Rectal smooth muscle tissue (tissue), 1 donor: ENCODE measurements at regions not wholly inside any gene's neighbourhood (a gene's known extent, or its start where the extent isn't known, plus 50 kb on each side); places are given as distances from the start of the nearest gene placed in this dataset.

Experiments used
- H3K27ac ChIP-seq: one replicate; pipeline ENCODE4 v1.7.0; 2013; ENCODE audit warnings: low read depth, low read length, inconsistent platforms
- H3K27me3 ChIP-seq: one replicate; pipeline ENCODE4 v1.7.0; 2013; ENCODE audit warnings: low read length; ENCODE audit not compliant: control insufficient read depth, insufficient read depth
- H3K36me3 ChIP-seq: one replicate; pipeline ENCODE4 v1.7.0; 2013; ENCODE audit warnings: low read length; ENCODE audit not compliant: control insufficient read depth, insufficient read depth
- H3K4me1 ChIP-seq: one replicate; pipeline ENCODE4 v1.7.0; 2013; ENCODE audit warnings: low read length; ENCODE audit not compliant: control insufficient read depth, insufficient read depth
- H3K4me3 ChIP-seq: one replicate; pipeline ENCODE4 v1.7.0; 2013; ENCODE audit warnings: low read length
- H3K9ac ChIP-seq: one replicate; pipeline ENCODE4 v1.7.0; 2013; ENCODE audit warnings: low read length

DNA sequence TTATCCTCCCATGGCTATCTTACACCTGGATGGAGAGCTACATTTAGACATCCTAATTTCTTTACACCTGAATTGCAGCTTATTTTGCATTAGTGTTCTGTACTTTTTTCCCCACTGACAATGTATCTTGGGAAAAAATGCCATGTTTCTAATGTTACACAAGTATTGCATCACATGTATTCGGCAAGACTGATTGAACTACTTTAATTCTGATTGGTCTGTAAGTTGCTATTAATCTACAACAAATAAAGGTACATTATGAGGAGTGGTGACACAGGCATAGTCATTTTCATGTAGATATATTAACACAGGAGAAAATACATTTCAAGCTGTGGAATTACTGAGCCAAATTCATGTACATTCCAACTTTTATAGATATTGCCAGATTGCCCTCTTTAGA is 558.0 kb downstream of the TRIML1 start:
- H3K27me3 ChIP-seq, result no peaks in the 10 kb centered on the region
- H3K4me3 ChIP-seq, result no peak overlapping the region
- H3K4me1 ChIP-seq, result no peaks in the 10 kb centered on the region
- H3K36me3 ChIP-seq, result no peaks in the 10 kb centered on the region
- H3K27ac ChIP-seq, result no peak overlapping the region
- no peak overlapping the region for H3K9ac ChIP-seq

GRCh38 chr4:188701952-188702351 is 562.7 kb downstream of the TRIML1 start:
- Histone ChIP-seq H3K4me1 (no peaks in the 10 kb centered on the region), H3K9ac (no peak overlapping the region), H3K4me3 (no peak overlapping the region), H3K27me3 (no peaks in the 10 kb centered on the region), H3K36me3 (no peaks in the 10 kb centered on the region), H3K27ac (no peak overlapping the region)

DNA sequence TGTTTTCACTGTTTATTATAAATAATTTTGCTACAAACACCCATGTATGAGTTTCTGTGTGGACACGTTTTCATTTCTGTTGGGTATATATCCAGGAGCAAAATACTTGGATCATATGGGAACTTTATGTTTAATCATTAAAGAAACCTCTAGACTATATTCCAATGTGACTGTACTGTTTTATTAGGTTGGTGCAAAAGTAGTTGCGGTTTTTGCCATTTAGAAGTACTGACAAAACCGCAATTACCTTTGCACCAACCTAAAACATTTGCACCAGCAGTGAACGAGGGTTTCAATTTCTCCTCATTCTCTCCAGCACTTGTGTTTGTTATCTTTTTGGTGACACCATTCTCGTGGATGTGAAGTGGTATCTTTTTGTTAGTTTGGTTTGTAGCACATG is 565.0 kb downstream of the TRIML1 start:
- Histone ChIP-seq H3K4me3 (no peak overlapping the region), H3K4me1 (no peaks in the 10 kb centered on the region), H3K27me3 (no peaks in the 10 kb centered on the region), H3K36me3 (no peaks in the 10 kb centered on the region), H3K9ac (no peak overlapping the region), H3K27ac (no peak overlapping the region)

DNA sequence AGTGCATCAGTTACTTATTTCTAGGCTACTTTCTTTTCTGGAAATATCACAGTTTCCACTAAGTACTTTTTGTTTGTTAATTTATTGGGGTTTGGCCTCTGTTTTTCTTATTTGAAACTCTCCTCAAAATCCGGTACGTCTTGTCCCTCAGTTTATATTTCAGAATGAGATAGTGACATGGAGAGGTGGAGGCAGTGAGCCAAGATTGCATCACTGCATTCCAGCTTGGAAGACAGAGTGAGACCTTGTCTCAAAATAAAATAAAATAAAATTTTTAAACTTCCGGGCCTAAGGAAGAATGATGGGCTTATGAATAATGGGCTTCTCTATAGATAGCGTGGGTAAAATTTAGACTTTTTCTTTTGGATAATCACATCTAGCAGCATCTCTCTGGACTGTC is 567.8 kb downstream of the TRIML1 start:
- H3K4me3 ChIP-seq, result no peak overlapping the region
- H3K9ac ChIP-seq, result no peak overlapping the region
- H3K27me3 ChIP-seq, result no peaks in the 10 kb centered on the region
- no peaks in the 10 kb centered on the region for H3K4me1 ChIP-seq
- no peak overlapping the region for H3K27ac ChIP-seq
- no peaks in the 10 kb centered on the region for H3K36me3 ChIP-seq

- Histone ChIP-seq H3K4me3 (no peak overlapping the region), H3K4me1 (no peaks in the 10 kb centered on the region), H3K36me3 (no peaks in the 10 kb centered on the region), H3K27me3 (no peaks in the 10 kb centered on the region), H3K27ac (no peak overlapping the region), H3K9ac (no peak overlapping the region)
Observed at GRCh38 chr4:188714501-188714900, 575.3 kb downstream of the TRIML1 start.

DNA sequence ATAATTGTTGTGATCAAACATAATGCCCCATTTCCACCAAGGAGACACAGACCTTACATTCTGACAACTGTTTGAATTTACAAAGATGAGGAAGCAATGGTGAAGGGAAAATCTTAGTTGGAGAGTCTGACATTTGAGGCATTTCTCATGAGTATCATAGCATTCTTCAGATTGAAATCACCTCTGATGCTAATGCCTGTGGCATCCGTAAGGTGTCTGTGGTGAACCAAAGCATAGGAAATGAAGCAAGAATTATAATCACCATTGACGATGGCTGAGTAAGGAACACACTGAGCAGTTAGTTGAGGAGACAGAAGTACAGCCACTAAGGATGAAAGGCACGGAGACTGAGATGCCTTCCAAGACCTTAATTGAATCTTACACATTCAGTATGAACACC is 575.7 kb downstream of the TRIML1 start:
- H3K36me3 ChIP-seq, result no peaks in the 10 kb centered on the region
- no peaks in the 10 kb centered on the region for H3K27me3 ChIP-seq
- no peak overlapping the region for H3K4me3 ChIP-seq
- H3K9ac ChIP-seq, result no peak overlapping the region
- no peaks in the 10 kb centered on the region for H3K4me1 ChIP-seq
- H3K27ac ChIP-seq, result no peak overlapping the region

DNA sequence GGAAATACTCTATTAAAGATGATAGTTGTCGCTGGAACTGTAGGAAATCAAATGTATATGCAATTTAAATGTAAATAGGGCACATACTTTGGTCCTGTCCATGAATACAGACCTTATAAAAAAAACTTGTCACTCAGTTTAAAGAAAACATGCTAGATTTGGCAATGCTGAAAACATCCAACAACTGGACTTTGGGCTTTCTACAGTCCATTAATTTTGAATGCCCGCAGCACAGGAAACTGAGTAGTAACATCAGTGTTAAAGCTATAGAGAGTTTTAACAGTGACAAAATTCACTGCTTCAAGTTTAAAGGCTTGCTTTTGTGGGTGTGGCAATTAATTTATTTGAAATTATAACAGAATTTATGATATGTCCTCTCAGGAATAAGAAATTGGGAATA is 578.4 kb downstream of the TRIML1 start:
- H3K36me3 ChIP-seq, result no peaks in the 10 kb centered on the region
- no peak overlapping the region for H3K4me3 ChIP-seq
- no peak overlapping the region for H3K27ac ChIP-seq
- H3K4me1 ChIP-seq, result no peaks in the 10 kb centered on the region
- no peak overlapping the region for H3K9ac ChIP-seq
- H3K27me3 ChIP-seq, result no peaks in the 10 kb centered on the region

- no peaks in the 10 kb centered on the region for H3K36me3 ChIP-seq
- H3K9ac ChIP-seq, result no peak overlapping the region
- H3K27me3 ChIP-seq, result no peaks in the 10 kb centered on the region
- no peaks in the 10 kb centered on the region for H3K4me1 ChIP-seq
- H3K27ac ChIP-seq, result no peak overlapping the region
- H3K4me3 ChIP-seq, result no peak overlapping the region
Observed at GRCh38 chr4:188719794-188720193, 580.6 kb downstream of the TRIML1 start.

DNA sequence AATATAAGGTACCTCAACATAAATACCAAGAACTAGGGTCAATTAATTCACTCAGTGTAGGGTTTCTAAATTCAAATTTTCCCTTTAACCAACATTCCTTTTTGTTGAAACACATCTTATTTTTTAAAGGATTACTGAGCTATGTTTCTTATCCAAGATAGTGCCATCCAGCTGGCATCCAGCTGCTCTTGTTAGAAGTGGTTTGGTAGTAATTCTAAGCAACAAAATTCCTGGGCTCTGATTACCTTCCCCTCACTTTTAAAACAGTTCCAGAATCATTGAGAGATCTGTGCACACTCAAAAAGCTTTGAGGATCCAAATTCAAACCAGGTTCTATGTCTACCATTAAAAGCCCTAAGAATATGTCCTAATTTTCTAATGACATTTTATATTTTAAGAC is 583.7 kb downstream of the TRIML1 start:
- Histone ChIP-seq H3K36me3 (no peaks in the 10 kb centered on the region), H3K9ac (no peak overlapping the region), H3K4me3 (no peak overlapping the region), H3K27me3 (no peaks in the 10 kb centered on the region), H3K4me1 (no peaks in the 10 kb centered on the region), H3K27ac (no peak overlapping the region)

DNA sequence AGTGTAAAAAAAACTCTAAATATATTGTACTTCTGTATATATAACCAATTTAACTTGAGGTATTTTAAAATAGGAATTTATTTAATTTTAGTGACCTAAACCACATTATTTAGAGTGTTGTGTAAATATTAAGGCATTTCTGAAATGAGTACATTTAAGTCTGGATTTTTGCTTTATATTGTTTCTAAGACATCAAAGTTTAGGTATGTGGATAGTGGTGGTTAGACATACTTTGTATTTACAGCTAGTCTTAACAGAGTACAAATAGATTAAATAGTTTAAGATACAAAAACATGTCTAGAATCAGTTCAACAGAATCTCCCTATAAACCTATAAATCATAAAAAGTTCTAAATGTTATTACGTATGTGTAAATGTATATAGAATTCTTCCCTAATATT is 588.5 kb downstream of the TRIML1 start:
- H3K36me3 ChIP-seq, result no peaks in the 10 kb centered on the region
- H3K27me3 ChIP-seq, result no peaks in the 10 kb centered on the region

GRCh38 chr4:188728359-188728758 is 589.1 kb downstream of the TRIML1 start:
- Histone ChIP-seq H3K27ac (no peak overlapping the region), H3K4me3 (no peak overlapping the region), H3K27me3 (no peaks in the 10 kb centered on the region), H3K9ac (no peak overlapping the region), H3K36me3 (no peaks in the 10 kb centered on the region), H3K4me1 (no peaks in the 10 kb centered on the region)

More for the DNA sequence above, 588.5 kb downstream of the TRIML1 start:
- Histone ChIP-seq H3K9ac (no peak overlapping the region), H3K27ac (no peak overlapping the region), H3K4me3 (no peak overlapping the region), H3K4me1 (no peaks in the 10 kb centered on the region)

- no peaks in the 10 kb centered on the region for H3K36me3 ChIP-seq
- H3K27me3 ChIP-seq, result no peaks in the 10 kb centered on the region
- H3K4me1 ChIP-seq, result no peaks in the 10 kb centered on the region
- H3K4me3 ChIP-seq, result no peak overlapping the region
- no peak overlapping the region for H3K9ac ChIP-seq
- H3K27ac ChIP-seq, result no peak overlapping the region
Observed at GRCh38 chr4:188732131-188732530, 592.9 kb downstream of the TRIML1 start.

- Histone ChIP-seq H3K9ac (no peak overlapping the region), H3K4me3 (no peak overlapping the region), H3K27me3 (no peaks in the 10 kb centered on the region), H3K36me3 (no peaks in the 10 kb centered on the region), H3K4me1 (no peaks in the 10 kb centered on the region), H3K27ac (no peak overlapping the region)
Observed at GRCh38 chr4:188735082-188735481, 595.8 kb downstream of the TRIML1 start.
